ENCODE measurements at regions not wholly inside any gene's neighbourhood (a gene's known extent, or its start where the extent isn't known, plus 50 kb on each side); places are given as distances from the start of the nearest gene placed in this dataset.
"Not testable (repeated sequence)": the region's sequence is repeated elsewhere in the genome, so short reads cannot be mapped to it uniquely, and the experiment has no call there.

DNA sequence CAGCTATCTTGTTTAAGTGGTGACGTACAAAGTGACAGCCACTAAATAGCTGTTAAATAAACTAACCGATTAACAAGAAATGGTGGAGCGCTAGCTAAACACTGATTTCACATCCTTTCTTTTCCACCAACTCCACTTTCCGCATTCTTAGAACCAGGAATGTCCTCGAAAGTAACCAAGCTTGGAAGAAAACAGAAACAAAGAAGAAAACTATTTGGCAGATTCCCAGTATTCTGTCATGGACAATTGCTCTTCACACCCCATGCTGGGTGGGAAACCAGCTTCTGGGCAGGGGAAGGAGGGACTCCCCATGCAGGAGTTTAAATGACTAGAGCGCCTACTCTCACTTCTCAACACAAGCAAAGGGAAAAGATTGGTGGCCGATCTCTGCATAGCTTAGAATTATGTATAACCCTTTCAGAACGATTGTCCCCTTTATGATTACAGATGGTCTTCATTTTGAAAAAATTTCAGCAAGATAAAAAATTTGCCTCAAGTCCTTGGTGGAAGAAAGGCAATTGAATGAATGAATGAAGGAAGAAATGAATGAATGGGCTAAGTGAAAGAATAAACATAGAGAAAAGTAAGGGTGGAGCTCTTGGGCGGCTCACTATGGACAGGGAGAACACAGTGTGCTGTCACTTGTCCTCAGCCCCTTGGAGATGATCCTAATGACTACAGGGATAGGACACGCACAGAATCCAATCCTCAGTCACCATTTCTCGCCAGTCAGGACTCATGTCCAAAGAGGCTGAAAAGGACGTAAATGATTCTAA is 148.7 kb upstream of the NEDD9 start:
- DNase-seq, result no peak

DNA sequence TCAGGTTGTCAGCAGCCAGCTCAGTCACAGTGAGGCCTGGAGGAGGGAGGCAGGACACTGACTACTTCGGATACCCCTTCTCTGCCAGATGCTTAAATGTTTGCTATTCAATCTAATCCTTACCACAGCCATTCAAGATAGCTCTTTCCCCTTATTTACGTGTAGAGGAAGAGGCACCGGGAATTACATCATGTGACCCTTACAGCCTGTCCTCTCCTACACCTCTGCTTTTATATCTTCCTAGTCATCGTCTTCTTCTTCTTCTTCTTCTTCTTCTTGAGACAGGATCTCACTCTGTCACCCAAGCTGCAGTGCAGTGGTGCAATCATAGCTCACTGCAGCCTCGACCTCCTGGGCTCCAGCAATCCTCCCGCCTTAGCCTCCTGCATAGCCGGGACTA is 148.1 kb upstream of the NEDD9 start:
- DNase-seq, result no peak

DNA sequence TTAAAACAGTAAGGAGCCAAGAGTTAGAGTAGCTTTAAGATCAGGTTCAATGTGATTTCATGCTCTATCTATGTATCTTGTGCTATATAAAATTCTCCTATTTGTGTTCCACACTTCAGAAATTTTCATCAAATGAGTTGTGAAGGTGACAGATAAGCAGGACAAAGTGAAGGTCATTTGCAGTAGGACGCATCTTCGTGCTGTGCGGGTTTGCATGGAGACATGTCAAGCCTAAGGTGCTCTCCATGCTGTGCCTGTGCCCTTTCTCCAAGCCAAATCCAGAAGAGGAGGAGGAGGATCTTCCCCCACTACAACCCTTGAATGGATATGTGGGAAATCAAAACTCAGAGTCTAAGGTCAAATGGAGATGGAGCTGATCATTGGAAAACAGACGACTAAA is 147.3 kb upstream of the NEDD9 start:
- no peak for DNase-seq

DNA sequence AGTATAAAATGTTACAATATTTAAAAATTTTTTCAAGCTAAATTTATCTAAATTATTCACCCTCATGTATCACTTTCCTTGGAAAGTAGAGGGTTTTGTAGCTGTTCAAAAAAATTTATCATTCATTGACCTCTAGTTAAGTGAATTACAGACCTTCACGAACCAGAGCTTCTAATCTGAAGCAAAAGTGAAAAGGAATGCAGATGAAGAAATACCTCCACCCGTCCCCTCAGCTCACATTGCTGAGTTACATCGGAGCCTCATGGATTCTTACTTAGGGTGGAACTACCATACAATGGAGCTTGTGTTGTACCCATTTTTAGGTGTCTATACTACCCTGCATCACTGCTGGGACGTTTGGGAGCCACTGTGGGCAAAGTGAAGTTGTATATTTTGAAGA is 146.2 kb upstream of the NEDD9 start:
- DNase-seq, result no peak

DNA sequence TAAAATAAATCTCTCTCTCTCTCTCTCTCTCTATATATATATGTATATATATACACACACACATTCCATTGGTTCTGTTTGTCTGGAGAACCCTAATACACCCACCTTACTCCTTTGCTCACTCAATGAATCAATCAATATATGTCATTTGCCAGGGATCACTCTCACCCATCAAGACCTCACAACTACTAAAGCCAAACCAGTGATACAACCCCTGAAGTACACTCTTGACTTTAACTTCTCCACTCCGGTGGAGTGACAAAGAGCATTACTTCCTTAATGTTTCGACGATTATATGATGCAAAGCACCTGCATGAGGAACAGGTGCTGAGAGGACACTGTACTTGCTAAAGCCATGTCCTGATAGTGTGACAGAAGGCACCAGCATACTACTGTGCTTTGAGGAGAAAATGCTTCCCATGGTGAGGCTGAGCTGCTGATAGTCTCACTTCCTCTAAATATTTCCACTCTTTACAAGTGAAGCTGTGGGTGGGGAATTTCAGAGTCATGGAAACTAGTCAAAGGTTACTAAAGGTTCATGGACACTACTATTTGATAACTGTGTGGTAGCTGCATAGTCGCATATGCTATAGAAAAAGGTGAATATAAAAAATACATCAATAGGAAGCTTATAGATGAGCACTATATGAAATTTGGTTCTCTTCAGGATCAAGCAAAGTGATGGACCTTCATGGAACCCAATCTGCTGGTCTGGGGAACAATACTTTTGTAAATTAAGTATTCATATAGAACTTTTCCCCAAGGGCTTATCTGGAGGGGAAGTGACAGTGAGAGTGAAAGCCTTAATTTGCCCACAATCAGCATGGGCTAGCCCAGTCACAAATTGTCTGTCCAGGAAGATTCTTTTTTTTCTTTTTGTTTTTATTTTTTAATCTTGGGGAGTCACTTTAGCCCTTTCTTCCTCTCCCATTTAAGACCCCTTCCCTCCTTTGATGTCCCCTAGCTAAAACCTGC is 141.9 kb upstream of the NEDD9 start:
- no peak for DNase-seq

DNA sequence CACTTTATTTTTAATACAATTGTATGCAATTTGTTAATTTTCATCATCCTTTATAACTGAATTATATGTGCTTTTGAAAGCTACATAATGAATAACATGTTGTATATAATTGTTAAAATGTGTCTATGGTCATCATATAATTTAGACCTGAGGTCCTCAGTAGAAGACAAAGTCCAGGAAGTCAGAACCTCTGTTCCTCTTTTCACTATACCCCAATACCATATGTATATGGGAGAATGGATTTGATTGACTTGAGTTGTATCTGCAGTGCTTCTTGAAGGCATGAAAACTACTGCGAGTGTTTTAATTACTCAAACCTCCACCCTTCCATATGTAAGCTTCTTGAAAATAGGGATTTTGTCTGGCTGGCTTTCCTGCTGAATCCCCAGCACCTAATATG is 140.7 kb upstream of the NEDD9 start:
- no peak for DNase-seq

DNA sequence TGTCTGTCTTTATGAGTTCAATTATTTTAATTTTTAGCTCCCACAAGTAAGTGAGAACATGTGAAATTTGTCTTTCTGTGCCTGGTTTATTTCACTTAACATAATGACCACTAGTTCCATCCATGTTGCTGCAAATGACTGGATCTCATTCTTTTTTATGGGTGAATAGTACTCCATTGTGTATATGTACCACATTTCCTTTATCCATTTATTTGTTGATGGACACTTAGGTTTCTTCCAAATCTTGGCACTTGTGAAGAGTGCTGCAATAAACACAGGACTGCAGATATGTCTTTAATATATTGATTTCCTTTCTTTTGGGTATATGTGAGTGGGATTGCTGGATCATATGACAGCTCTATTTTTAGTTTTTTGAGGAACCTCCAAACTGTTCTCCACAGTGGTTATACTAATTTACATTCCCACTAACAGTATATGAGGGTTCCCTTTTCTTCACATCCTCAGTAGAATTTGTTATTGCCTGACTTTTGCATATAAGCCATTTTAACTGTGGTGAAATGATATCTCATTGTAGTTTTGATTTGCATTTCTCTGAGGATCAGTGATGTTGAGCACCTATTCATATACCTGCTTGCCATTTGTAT is 139.8 kb upstream of the NEDD9 start:
- DNase-seq, result not testable (repeated sequence)

DNA sequence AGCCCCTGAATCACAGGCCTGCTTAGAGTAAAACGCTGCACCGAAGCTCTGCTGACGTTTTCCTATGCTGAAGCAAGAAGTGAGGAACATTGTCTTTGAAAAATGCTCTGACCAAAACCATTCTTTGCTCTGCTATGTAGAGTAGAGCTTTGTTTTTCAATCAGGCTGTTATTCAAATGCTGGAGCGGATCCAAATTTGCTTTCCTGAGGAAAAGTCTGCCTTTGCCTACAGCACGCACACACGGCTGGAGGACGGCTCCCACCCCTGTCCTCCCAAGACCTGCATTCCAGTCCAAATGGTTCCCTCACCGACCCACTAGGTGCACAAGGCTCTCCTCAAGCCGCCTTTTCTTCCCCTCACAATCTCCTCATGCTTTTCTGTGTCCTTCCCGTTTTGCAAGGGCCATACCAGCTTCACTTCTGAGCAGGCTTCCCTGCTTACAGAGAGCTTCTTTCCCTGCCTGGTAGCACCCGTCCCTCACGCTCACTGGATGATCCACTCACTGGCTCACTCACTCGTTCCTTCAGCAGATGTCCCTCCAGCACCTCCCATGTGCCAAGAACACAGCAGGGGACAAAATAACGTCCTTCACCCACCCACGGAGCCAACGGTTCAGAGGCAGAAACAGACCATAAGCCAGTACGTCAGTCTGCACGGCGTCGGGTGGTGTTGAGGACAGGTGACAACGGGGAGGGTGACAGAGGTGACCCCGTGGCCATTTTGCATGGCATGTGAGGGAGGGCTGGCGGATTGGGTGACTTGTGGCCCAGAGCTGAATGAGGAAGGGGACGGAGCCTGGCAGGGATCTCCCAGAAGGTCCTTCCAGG is 137.9 kb upstream of the NEDD9 start:
- no peak for DNase-seq

DNA sequence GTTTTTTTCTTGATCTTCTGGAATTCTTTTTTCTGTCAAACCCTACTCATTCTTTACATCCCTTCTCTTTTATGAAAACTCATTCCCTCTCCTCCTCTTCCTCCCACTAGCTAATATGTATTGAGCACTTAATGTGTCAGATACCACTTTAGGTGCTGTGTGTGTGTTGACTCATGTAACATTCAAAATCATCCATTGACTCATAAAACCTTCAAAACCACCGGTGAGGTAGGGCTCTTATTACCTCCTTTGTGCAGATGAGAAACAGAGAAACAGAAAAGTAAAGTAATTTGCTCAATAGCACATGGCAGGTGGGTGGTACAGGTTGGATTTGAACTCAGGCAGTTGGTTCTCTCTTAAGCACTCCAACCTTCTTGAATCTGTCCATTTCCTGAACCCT is 136.3 kb upstream of the NEDD9 start:
- no peak for DNase-seq

DNA sequence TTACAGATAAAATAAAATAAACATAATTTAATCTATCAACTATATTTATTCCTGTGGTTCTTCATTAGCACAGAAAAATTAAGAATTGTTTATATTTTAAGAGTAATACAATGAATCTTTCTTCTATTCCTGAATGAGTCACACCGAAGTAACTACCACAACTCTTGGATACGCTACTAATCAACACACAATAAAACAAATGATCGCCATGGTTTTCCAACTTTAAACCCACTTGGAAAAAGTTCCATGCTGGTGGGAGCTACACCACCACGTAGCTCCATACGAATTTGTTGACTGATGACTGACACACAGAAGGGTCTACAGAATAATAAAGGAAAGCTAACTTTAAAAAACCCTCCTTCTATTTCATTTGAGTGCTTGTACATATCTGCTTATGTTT is 135.8 kb upstream of the NEDD9 start:
- no peak for DNase-seq

DNA sequence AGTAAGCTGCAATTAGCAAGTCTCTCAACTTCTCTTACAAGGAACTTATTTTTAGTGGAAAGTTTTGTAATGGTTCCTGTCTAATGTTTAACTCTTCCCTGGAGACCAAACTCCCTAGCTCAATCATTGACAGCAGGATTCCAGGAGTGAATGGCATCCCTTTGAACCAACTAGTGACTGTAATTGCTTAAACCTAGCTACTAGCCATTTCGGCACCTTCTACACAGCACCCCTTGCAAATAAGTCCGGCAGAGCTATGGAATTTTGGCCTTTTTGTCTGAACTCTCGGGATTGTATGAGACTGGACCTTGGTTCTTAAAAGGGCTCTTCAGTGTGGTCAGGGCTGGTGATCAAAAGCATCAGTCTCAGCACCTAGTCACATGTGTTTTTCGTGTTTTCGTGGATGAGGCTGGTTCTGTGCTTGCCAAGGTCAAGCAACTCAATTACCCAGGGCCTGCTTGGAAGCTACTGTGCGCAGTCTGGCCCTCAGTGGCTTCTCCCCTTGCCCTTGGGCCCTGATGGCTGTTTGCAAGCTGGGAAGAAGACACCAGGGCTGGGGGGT is 135.3 kb upstream of the NEDD9 start:
- DNase-seq, result no peak

DNA sequence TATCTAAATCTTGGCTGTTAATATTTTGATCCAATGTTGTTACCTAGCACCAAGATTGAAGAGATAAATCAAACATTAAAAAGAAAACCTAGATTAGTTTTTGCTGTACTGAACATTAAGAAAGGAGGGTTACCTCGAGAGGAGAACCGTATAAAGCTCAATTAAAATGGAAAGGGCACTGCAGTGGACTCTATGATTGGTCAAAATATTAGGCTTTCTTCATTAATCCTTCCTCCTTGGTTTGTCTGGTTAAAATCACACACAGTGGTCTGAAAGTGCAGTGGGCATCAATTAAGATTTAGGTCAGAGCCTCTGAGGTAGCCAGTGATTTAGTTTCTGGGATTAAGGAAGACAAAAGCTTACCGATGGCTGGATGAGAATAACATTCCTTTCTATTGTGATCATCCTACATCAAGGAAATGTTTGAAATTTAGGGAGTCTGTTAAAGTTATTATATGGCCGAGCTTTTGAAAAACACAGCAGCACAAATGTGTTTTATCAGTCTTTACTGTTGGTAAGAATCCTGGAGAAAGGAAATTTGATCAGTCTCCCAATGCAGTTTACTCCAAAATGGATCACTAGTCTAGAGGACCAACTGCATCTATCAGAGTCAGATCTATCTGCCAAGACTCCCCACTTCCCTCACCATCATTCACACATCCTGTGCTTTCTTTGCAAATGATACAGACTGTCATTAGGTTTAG is 134.6 kb upstream of the NEDD9 start:
- no peak for DNase-seq

DNA sequence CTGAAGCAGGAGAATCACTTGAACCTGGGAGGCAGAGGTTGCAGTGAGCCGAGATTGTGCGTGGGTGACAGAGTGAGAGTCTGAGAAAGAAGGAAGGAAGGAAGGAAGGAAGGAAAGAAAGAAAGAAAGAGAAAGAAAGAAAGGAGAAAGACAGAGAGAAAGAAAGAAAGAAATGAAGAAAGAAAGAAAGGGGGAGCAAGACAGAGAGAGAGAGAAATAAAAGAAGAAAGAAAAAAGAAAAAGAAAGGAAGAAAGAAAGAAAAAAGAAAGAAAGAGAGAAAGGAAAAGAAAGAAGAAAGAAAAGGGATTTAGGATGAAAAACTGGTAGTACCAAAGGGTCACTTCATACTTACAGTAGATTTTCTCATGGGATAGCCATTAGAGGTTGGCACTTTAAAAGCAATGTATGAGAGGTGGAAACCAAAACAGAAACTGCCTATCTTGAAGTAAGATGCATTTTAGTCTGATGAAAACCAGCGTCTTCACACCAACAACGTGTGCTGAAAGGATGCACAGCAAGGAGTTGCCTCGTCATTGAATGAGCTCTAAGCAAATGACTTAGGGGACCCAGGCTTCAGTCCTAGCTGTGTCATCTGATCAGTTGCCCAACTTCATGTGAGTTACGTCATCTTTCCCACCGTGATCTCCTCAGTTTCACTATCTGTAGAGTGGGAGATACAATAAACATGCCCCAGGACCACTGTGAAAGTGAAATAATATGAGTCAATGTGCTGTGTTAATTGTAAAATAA is 133.9 kb upstream of the NEDD9 start:
- peak; percentile 13 for DNase-seq

DNA sequence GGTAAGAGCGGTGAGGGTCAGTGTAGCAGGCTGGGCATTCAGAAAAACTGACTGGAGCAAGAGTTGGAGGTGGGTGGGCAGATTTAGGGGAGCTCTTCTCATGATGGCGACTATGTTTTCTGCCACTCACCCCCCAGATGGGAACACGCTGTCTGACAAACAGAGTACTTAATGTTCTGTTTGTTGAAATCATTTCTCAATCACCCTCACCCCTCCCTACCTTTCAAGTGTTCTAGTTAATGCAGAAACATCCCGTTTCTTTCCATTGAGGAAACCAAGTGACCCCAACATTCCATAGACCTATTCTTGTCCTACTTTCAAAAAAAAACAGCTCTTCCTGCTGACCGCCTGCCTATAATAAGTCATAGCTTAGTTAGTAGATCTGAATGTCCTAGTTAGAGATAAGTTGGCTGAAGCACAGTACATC is 132.5 kb upstream of the NEDD9 start:
- no peak for DNase-seq

DNA sequence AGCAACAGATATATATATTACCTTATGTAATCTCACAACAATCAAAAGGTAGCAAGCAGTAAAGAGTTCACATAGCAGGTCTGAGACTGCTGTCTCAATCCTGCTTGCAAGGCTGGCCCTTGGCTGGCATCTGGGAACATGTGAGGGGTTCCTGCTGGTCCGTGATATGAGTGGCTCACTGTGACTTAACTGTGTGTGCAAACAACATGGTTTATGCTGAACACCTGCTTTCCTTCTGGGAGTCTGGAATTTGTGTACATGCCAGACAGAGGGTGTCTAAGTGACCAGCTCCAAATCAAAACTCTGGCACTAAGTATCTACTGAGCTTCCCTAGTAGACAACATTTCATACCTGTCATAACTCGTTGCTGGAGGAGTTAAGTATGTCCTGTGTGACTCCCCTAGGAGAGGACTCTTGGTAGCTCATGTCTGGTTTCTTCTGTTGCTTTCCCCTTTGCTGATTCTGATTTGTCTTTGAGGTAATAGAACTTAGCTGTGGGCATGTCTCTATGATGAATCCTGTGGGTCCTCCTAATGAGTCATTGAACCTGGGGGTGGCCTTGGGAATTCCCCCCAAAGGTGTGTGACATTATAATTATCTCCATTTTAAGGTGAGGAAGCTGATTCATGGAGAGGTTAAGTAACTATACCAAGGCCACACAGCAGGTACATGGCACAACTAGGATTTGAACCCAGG is 131.6 kb upstream of the NEDD9 start:
- no peak for DNase-seq

DNA sequence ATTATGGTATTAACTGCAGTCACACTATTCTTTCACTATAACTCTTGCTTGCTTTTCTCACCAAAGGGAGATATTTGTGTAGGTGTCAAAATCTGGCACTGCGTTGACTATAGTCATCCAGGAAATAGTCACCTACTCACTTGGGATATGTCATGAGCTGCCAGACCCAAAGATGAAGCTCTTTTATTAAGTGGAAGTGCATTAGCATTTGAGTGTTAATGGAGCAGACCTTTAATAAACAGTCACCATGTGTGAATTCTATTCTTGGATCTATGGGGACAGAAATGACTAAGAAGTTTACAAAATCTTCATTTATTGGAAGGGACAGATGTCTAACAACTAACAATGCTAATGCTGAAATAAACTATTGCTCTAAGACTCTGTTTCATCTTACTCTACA is 130.1 kb upstream of the NEDD9 start:
- DNase-seq, result no peak

DNA sequence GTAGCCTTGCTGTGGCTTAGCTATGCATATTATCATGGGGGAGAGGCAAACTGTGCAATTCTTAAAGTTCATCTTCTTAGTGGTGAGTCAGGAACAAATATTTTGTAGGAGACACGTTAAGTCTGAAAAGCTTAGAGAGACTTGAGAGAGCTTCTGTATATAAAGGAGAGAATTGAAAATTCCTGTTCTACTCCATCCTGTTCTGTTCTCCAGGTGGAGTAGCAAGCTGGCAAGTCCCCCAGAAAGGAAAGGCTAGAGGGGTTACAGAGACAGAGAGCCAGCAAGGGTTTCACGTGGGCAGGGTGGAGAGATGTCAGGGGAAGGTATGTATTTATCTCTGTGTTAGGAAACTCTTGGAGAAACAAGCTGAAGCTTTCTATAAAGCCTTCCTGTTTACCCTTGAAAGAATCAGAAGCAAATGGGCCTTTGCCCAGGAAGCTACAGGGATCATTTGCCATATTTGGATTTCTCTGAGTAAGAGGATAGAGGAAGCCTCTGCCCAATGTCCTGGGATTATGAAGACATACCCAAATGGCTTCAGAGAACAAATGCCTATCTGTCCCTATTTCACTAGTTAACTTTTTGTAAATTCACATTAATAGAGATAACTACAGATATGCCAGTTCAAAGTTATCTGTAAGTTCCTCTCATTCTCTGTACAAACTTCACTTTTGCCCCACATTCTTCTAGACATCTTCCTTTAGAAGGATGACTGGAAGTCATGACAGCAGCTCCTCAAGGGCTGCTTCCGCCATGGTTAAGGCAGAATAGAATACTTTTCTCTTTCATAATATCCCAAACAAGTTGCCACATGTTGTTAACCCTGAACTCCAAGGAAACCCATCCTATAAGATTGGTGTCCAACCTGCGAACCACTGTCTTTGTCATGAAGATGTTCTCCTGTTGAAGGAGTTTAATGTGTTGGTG is 126.7 kb upstream of the NEDD9 start:
- DNase-seq, result no peak

DNA sequence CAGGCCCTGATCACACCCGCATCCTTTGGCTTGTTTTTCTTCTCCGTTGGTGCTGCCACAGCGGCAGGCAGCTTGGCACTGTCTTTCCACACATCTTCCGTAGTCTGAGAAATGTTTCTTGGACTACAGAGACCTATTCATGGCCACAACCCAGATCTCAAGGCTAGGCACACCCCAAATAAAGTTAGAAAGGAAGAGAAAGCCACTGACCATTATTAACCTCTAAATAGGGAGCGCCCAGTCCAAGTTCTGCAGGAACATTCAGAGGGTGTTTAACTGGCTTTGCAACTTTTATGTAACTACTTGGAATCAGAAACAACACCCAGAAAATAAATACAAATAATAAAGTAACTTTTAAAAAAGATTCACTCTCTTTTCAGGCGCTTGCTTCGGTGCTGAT is 124.8 kb upstream of the NEDD9 start:
- no peak for DNase-seq

All from T-helper 9 cell (primary cell).